ENCODE measurements at regions not wholly inside any gene's neighbourhood (a gene's known extent, or its start where the extent isn't known, plus 50 kb on each side); places are given as distances from the start of the nearest gene placed in this dataset.

DNA sequence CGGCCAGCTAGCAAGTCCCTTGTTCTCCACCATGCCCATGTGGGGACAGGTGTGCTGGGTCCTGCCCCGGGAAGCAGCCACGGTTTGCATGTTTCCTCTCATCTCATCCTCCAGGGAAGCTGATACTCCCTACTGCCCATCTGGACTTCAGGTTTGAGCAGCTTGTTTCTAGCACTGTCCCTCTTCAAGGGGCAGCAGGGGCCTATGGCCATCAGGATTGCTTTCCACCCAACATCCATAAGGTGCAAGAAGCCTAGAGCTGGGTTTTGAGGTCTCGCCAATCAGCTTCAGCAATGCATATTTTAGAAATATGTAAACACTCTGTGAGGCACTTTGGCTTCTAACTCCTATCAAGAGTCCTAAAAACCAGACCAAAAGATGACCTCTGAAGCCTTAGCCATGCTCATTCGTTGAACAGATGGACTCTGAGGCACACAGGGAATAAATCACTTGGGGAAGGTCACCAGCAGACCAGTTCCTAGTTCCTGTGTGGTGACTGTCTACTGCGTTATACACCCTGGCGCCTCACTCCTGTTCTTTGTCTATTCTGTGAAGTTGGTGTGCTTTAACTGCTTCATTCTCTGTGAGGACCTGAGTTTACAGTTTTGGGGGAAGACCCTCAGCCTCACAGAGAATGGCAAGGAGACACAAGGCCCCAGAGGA is 192.6 kb upstream of the TWIST2 start:
- TF ChIP-seq, protein P1, sequence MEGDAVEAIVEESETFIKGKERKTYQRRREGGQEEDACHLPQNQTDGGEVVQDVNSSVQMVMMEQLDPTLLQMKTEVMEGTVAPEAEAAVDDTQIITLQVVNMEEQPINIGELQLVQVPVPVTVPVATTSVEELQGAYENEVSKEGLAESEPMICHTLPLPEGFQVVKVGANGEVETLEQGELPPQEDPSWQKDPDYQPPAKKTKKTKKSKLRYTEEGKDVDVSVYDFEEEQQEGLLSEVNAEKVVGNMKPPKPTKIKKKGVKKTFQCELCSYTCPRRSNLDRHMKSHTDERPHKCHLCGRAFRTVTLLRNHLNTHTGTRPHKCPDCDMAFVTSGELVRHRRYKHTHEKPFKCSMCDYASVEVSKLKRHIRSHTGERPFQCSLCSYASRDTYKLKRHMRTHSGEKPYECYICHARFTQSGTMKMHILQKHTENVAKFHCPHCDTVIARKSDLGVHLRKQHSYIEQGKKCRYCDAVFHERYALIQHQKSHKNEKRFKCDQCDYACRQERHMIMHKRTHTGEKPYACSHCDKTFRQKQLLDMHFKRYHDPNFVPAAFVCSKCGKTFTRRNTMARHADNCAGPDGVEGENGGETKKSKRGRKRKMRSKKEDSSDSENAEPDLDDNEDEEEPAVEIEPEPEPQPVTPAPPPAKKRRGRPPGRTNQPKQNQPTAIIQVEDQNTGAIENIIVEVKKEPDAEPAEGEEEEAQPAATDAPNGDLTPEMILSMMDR (IDR thresholded peaks at IDR 0.05), result no peak
- no peak for TF ChIP-seq EP300 (IDR thresholded peaks at IDR 0.05)
- TF ChIP-seq POLR2A (IDR thresholded peaks at IDR 0.05; ENCODE audit: low read depth), result no peak
- no peak for TF ChIP-seq POLR2AphosphoS5 (IDR thresholded peaks at IDR 0.05)

All from esophagus muscularis mucosa (tissue), 4 donors.